Right cardiac atrium (tissue), 5 donors: ENCODE measurements at regions not wholly inside any gene's neighbourhood (a gene's known extent, or its start where the extent isn't known, plus 50 kb on each side); places are given as distances from the start of the nearest gene placed in this dataset.

Source experiments
- ATAC-seq, 2 donors: fragments of 200-7000 bp; cut with Tn5 transposase; one replicate each; pipeline versions ENCODE4 v1.8.0 to v1.9.1; 2020; ENCODE audit warnings: moderate library complexity in 2 of 2, mild to moderate bottlenecking in 1 of 2
- DNase-seq, 3 donors: peaks; one replicate each; pipeline ENCODE4 v3.0.0-alpha.2; 2020
- H3K27ac ChIP-seq: one replicate; pipeline ENCODE4 v1.5.1; 2013; ENCODE audit warnings: mild to moderate bottlenecking, low read length, control low read depth, moderate library complexity
- H3K27me3 ChIP-seq: one replicate; pipeline ENCODE4 v1.6.1; 2013; ENCODE audit not compliant: control insufficient read depth, insufficient read depth
- H3K4me1 ChIP-seq: one replicate; pipeline ENCODE4 v1.6.1; 2013; ENCODE audit warnings: low read length; ENCODE audit not compliant: control insufficient read depth, insufficient read depth
- H3K4me3 ChIP-seq: one replicate; pipeline ENCODE4 v1.5.1; 2013; ENCODE audit warnings: low read length, control low read depth
- H3K9me3 ChIP-seq: one replicate; pipeline ENCODE4 v1.6.1; 2013; ENCODE audit warnings: low read length; ENCODE audit not compliant: control insufficient read depth
- WGBS: extraction: QIAGEN DNeasy Blood & Tissue Kit; methylation state at CpG from one replicate; pipeline ENCODE4 v1.1.7; 2013; 5-methylcytosine and 5-hydroxymethylcytosine counted together
- intact Hi-C, 4 donors: fragments of 100-400 bp; cut with DNase I; formaldehyde crosslinking; loops; one replicate each; pipeline versions ENCODE4 v1.11.0 to v1.14.0; 2022 to 2023
- donor health status: healthy with polysubstance abuse.
- donor health status: DM: no; HTN: yes; CAD: no.
- donor health status: DM: no; HTN: no; CAD: no.
- donor health status: DM: no; HTN: yes; CAD: no; lungs with severe emphysema.
- donor health status: DM: yes; HTN: yes; CAD: no.

- intact Hi-C loops, result no loop called here
- peak in 1 of 2 donors; percentile 33 for ATAC-seq
Observed at GRCh38 chr10:44326474-44327030, 58.3 kb downstream of the CXCL12 start.

GRCh38 chr10:44325596-44326307 lies 59.1 kb downstream of the CXCL12 start:
- no peaks in the 10 kb centered on the region for H3K27me3 ChIP-seq
- H3K27ac ChIP-seq, result no peak overlapping the region
- no peak for ATAC-seq
- no peak for DNase-seq
- H3K4me1 ChIP-seq, result peaks cover 8% of the 10 kb centered on the region
- no peaks in the 10 kb centered on the region for H3K9me3 ChIP-seq
- 90% methylated on average over 6 of the region's 6 CpGs for WGBS
- no peak overlapping the region for H3K4me3 ChIP-seq
- intact Hi-C loops, result no loop called here

More at GRCh38 chr10:44326474-44327030, 58.3 kb downstream of the CXCL12 start:
- H3K27me3 ChIP-seq, result no peaks in the 10 kb centered on the region
- H3K27ac ChIP-seq, result no peak overlapping the region
- 84% methylated on average over 1 of the region's 1 CpG for WGBS
- no peak for DNase-seq
- no peak overlapping the region for H3K4me3 ChIP-seq
- no peaks in the 10 kb centered on the region for H3K9me3 ChIP-seq
- H3K4me1 ChIP-seq, result peaks cover 8% of the 10 kb centered on the region

GRCh38 chr10:44325157-44325556 lies 59.7 kb downstream of the CXCL12 start:
- Histone ChIP-seq H3K4me3 (no peak overlapping the region), H3K9me3 (no peaks in the 10 kb centered on the region), H3K4me1 (peaks cover 8% of the 10 kb centered on the region), H3K27me3 (no peaks in the 10 kb centered on the region), H3K27ac (no peak overlapping the region)
- 82% methylated on average over 3 of the region's 3 CpGs for WGBS
- intact Hi-C loops, result no loop called here
- peak in 1 of 2 donors; percentile 45 for ATAC-seq
- no peak for DNase-seq

- intact Hi-C loops, result no loop called here
- H3K9me3 ChIP-seq, result no peaks in the 10 kb centered on the region
- H3K4me3 ChIP-seq, result no peak overlapping the region
- no peak for DNase-seq
- H3K4me1 ChIP-seq, result peaks cover 8% of the 10 kb centered on the region
- no peaks in the 10 kb centered on the region for H3K27me3 ChIP-seq
- WGBS, result 96% methylated on average over 3 of the region's 3 CpGs
- no peak overlapping the region for H3K27ac ChIP-seq
- ATAC-seq, result no peak
Observed at GRCh38 chr10:44323838-44324237, 61.1 kb downstream of the CXCL12 start.

- no peak overlapping the region for H3K27ac ChIP-seq
- peaks cover 8% of the 10 kb centered on the region for H3K4me1 ChIP-seq
- H3K27me3 ChIP-seq, result no peaks in the 10 kb centered on the region
- no peaks in the 10 kb centered on the region for H3K9me3 ChIP-seq
- intact Hi-C loops, result no loop called here
- DNase-seq, result no peak
- no peak overlapping the region for H3K4me3 ChIP-seq
- no peak for ATAC-seq
- WGBS, result 88% methylated on average over 2 of the region's 2 CpGs
Observed at GRCh38 chr10:44322137-44322536, 62.8 kb downstream of the CXCL12 start.

- peaks cover 1% of the 10 kb centered on the region for H3K4me1 ChIP-seq
- intact Hi-C loops, result no loop called here
- no peak for ATAC-seq
Observed at GRCh38 chr10:44320756-44321155, 64.1 kb downstream of the CXCL12 start.

GRCh38 chr10:44317856-44318255 lies 67.0 kb downstream of the CXCL12 start:
- no peak for ATAC-seq
- WGBS, result 93% methylated on average over 3 of the region's 3 CpGs
- intact Hi-C loops, result loop anchor here in 3 of 4 donors (10.0 kb wide), 5 partner anchors 63 to 633 kb away; partner anchors contain the start of gene CXCL12 (in 1 of the 3)
- Histone ChIP-seq H3K4me1 (no peaks in the 10 kb centered on the region), H3K4me3 (no peak overlapping the region), H3K9me3 (no peaks in the 10 kb centered on the region), H3K27me3 (no peaks in the 10 kb centered on the region), H3K27ac (no peak overlapping the region)
- no peak for DNase-seq

More at GRCh38 chr10:44320756-44321155, 64.1 kb downstream of the CXCL12 start:
- no peaks in the 10 kb centered on the region for H3K27me3 ChIP-seq
- H3K9me3 ChIP-seq, result no peaks in the 10 kb centered on the region
- H3K27ac ChIP-seq, result no peak overlapping the region
- 59% methylated on average over 3 of the region's 3 CpGs for WGBS
- H3K4me3 ChIP-seq, result no peak overlapping the region
- no peak for DNase-seq

- DNase-seq (no peak), ATAC-seq (no peak)
- H3K27me3 ChIP-seq, result no peaks in the 10 kb centered on the region
- intact Hi-C loops, result loop anchor here in 3 of 4 donors (10.0 kb wide), 5 partner anchors 62 to 632 kb away; partner anchors contain the start of gene CXCL12 (in 1 of the 3)
- H3K4me1 ChIP-seq, result no peaks in the 10 kb centered on the region
- no peak overlapping the region for H3K4me3 ChIP-seq
- H3K9me3 ChIP-seq, result no peaks in the 10 kb centered on the region
- 88% methylated on average over 8 of the region's 8 CpGs for WGBS
- no peak overlapping the region for H3K27ac ChIP-seq
Observed at GRCh38 chr10:44316922-44317215, 68.0 kb downstream of the CXCL12 start.

GRCh38 chr10:44316187-44316921 lies 68.5 kb downstream of the CXCL12 start:
- no peak overlapping the region for H3K27ac ChIP-seq
- ATAC-seq (peak; percentile 12 to 50), DNase-seq (peak in 1 of 3 donors; percentile 53)
- H3K4me3 ChIP-seq, result no peak overlapping the region
- whole genome bisulfite sequencing, result 81% methylated on average over 8 of the region's 8 CpGs
- intact Hi-C loops, result loop anchor here in 3 of 4 donors (10.0 kb wide), 5 partner anchors 62 to 632 kb away; partner anchors contain the start of gene CXCL12 (in 1 of the 3)
- no peaks in the 10 kb centered on the region for H3K9me3 ChIP-seq
- no peaks in the 10 kb centered on the region for H3K4me1 ChIP-seq
- no peaks in the 10 kb centered on the region for H3K27me3 ChIP-seq

GRCh38 chr10:44314802-44315460 lies 70.0 kb downstream of the CXCL12 start:
- Histone ChIP-seq H3K27me3 (no peaks in the 10 kb centered on the region), H3K27ac (no peak overlapping the region), H3K4me1 (no peaks in the 10 kb centered on the region), H3K4me3 (no peak overlapping the region), H3K9me3 (no peaks in the 10 kb centered on the region)
- intact Hi-C loops, result loop anchor here in 3 of 4 donors (5.0 to 10.0 kb wide), 7 partner anchors 60 to 630 kb away; partner anchors contain the start of gene CXCL12 (in 1 of the 3)
- DNase-seq (no peak), ATAC-seq (no peak)
- WGBS, result 86% methylated on average over 6 of the region's 6 CpGs
